ENCODE measurements at regions not wholly inside any gene's neighbourhood (a gene's known extent, or its start where the extent isn't known, plus 50 kb on each side); places are given as distances from the start of the nearest gene placed in this dataset.

GRCh38 chr4:75154994-75155393 is 222.1 kb downstream of the PARM1 start:
- peaks cover 8% of the 10 kb centered on the region for H3K9me3 Mint-ChIP-seq
- no peaks in the 10 kb centered on the region for H3K27me3 Mint-ChIP-seq
- DNase-seq (no peak), ATAC-seq (ENCODE audit: poor library complexity) (no peak)
- TF ChIP-seq CTCF (IDR thresholded peaks at IDR 0.05) = no peak
- Histone ChIP-seq H3K4me3 (ENCODE audit: low read length) (no peak overlapping the region), H3K27me3 (ENCODE audit: control insufficient read depth in 1 of 2, insufficient read depth in 2 of 2, low read length in 2 of 2) (no peaks in the 10 kb centered on the region), H3K36me3 (ENCODE audit: insufficient read depth, low read length) (no peaks in the 10 kb centered on the region), H3K4me1 (ENCODE audit: insufficient read depth, low read length) (no peaks in the 10 kb centered on the region), H3K9me3 (ENCODE audit: control insufficient read depth in 1 of 2, insufficient read depth in 1 of 2, low read length in 2 of 2) (peaks cover 0 to 14% of the 10 kb centered on the region in 2 experiments), H3K27ac (ENCODE audit: low read depth in 1 of 2, low read length in 2 of 2) (no peak overlapping the region)
- no peak overlapping the region for H3K4me3 Mint-ChIP-seq
- no peak overlapping the region for H3K27ac Mint-ChIP-seq
- intact Hi-C loops (cut with DNase I, micrococcal nuclease) = no loop called here
- no peaks in the 10 kb centered on the region for H3K4me1 Mint-ChIP-seq (ENCODE audit: low read depth)
- no peaks in the 10 kb centered on the region for H3K36me3 Mint-ChIP-seq (ENCODE audit: low read depth)
- CTCF ChIA-PET = no interaction called here
- POLR2A ChIA-PET = no interaction called here

DNA sequence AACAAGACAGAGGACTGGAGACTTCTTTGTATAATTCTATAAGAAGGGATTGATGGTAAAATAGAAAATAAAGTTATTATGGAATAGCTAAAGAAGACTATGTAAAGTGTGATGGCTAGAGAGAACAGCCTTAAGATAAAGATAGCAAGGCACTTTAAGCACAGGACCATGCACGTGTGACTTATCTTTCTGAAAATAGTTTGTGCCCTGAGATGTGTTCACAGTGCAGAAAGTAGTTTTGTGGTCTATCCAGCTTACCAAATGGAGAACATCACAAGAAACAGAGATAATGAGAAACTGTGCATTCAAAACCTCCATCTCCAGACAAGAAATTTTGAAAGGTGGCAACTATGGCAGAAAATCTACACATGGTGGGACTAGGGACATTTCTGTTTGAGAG is 213.3 kb downstream of the PARM1 start:
- ChIA-PET CTCF (no interaction called here), POLR2A (no interaction called here)
- Histone ChIP-seq H3K4me3 (ENCODE audit: low read length) (no peak overlapping the region), H3K36me3 (ENCODE audit: insufficient read depth, low read length) (no peaks in the 10 kb centered on the region), H3K4me1 (ENCODE audit: insufficient read depth, low read length) (no peaks in the 10 kb centered on the region), H3K27me3 (ENCODE audit: control insufficient read depth in 1 of 2, insufficient read depth in 2 of 2, low read length in 2 of 2) (no peaks in the 10 kb centered on the region), H3K27ac (ENCODE audit: low read depth in 1 of 2, low read length in 2 of 2) (no peak overlapping the region), H3K9me3 (ENCODE audit: control insufficient read depth in 1 of 2, insufficient read depth in 1 of 2, low read length in 2 of 2) (peaks cover 0 to 4% of the 10 kb centered on the region in 2 experiments)
- intact Hi-C loops (cut with DNase I, micrococcal nuclease) = no loop called here
- H3K27ac Mint-ChIP-seq = no peak overlapping the region
- H3K4me3 Mint-ChIP-seq = no peak overlapping the region
- no peak for ATAC-seq (ENCODE audit: poor library complexity)
- no peak for DNase-seq
- H3K4me1 Mint-ChIP-seq (ENCODE audit: low read depth) = no peaks in the 10 kb centered on the region
- no peak for TF ChIP-seq CTCF (IDR thresholded peaks at IDR 0.05)
- H3K27me3 Mint-ChIP-seq = no peaks in the 10 kb centered on the region
- H3K9me3 Mint-ChIP-seq = peaks cover 6% of the 10 kb centered on the region
- no peaks in the 10 kb centered on the region for H3K36me3 Mint-ChIP-seq (ENCODE audit: low read depth)

- H3K4me1 ChIP-seq (ENCODE audit: insufficient read depth, low read length) = no peaks in the 10 kb centered on the region
- CTCF ChIA-PET = no interaction called here
- H3K27ac Mint-ChIP-seq = no peak overlapping the region
Observed at GRCh38 chr4:75144475-75144874, 211.6 kb downstream of the PARM1 start.

More at GRCh38 chr4:75144475-75144874, 211.6 kb downstream of the PARM1 start:
- ATAC-seq (ENCODE audit: poor library complexity) (no peak), DNase-seq (no peak)
- Mint-ChIP-seq H3K27me3 (no peaks in the 10 kb centered on the region), H3K4me3 (no peak overlapping the region), H3K9me3 (peaks cover 6% of the 10 kb centered on the region), H3K4me1 (ENCODE audit: low read depth) (no peaks in the 10 kb centered on the region), H3K36me3 (ENCODE audit: low read depth) (no peaks in the 10 kb centered on the region)
- no peak for TF ChIP-seq CTCF (IDR thresholded peaks at IDR 0.05)
- Histone ChIP-seq H3K4me3 (ENCODE audit: low read length) (no peak overlapping the region), H3K27ac (ENCODE audit: low read depth in 1 of 2, low read length in 2 of 2) (no peak overlapping the region), H3K27me3 (ENCODE audit: control insufficient read depth in 1 of 2, insufficient read depth in 2 of 2, low read length in 2 of 2) (no peaks in the 10 kb centered on the region), H3K9me3 (ENCODE audit: control insufficient read depth in 1 of 2, insufficient read depth in 1 of 2, low read length in 2 of 2) (peaks cover 0 to 4% of the 10 kb centered on the region in 2 experiments), H3K36me3 (ENCODE audit: insufficient read depth, low read length) (no peaks in the 10 kb centered on the region)
- POLR2A ChIA-PET = no interaction called here
- intact Hi-C loops (cut with DNase I, micrococcal nuclease) = no loop called here
